Prostate gland (tissue), 2 donors: ENCODE measurements at regions not wholly inside any gene's neighbourhood (a gene's known extent, or its start where the extent isn't known, plus 50 kb on each side); places are given as distances from the start of the nearest gene placed in this dataset.

Experiments
- CTCF ChIP-seq, 4 experiments: fragments of 200-600 bp in 2 of 4; fragments of 450-650 bp in 2 of 4; sonication (generic) in 2 of 4; IDR thresholded peaks; 1 replicate in 3 of 4; 2 replicates in 1 of 4; pipeline ENCODE4 v1.5.1; 2016 to 2019; ENCODE audit warnings: antibody characterized with exemption in 4 of 4, mild to moderate bottlenecking in 2 of 4, moderate library complexity in 2 of 4
- POLR2A ChIP-seq: fragments of 450-650 bp; IDR thresholded peaks from one replicate; pipeline ENCODE4 v1.6.1; 2016; ENCODE audit warnings: antibody characterized with exemption, mild to moderate bottlenecking
- POLR2AphosphoS5 ChIP-seq: sonication (generic); formaldehyde crosslinking; IDR thresholded peaks from one replicate; pipeline ENCODE4 v1.6.1; 2017; ENCODE audit warnings: antibody characterized with exemption

- TF ChIP-seq POLR2AphosphoS5 (no peak), POLR2A (no peak), CTCF (IDR thresholded peaks at IDR 0.05) (no peak)
These were observed 664.3 kb downstream of the BRD1 start for GRCh38 chr22:49163258-49163959.
